ENCODE measurements at regions not wholly inside any gene's neighbourhood (a gene's known extent, or its start where the extent isn't known, plus 50 kb on each side); places are given as distances from the start of the nearest gene placed in this dataset.
A peak's percentile ranks its signal among the peaks of the same experiment; 100 is the strongest.
"Not testable (repeated sequence)": the region's sequence is repeated elsewhere in the genome, so short reads cannot be mapped to it uniquely, and the experiment has no call there.

GRCh38 chr4:181108237-181108636 lies 1135.0 kb upstream of the TENM3 start:
- DNase-seq = no peak

DNA sequence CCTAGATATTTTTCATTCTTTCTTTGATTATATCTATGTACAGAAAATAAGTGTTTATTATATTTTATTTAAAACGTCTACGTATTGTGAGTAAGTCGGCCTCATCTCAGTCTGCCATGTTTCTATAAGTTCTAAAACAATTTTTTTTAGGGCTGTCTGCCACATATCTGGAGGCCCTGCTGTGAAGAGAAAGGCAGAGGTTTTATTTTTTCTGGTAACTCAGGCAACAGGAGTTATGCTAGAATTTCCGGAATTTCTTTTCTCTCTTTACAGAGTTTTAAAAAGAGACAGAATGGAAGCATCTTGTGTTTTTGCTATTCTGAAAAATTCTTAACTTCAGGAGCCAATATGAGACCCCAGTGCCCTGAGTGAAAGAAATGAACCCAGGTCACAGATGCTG lies 1124.0 kb upstream of the TENM3 start:
- no peak for DNase-seq

DNA sequence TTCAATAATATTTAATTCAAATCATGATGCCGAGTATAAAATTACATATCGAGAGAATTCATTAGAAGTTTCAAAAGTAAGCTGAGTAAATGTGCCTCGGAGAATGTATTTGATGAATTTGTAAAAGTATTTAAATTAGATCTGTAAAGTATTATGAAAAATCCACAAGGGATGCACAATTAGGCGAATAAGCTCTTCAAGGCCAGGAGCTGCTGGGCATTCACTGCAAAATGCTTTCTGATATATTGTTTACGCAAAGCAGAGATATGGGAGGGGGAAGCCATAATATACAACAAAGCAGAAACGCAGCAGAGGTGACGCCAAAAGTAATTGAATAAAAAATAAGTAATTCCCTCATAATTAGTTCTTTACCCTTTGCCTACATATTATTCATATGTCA lies 1121.5 kb upstream of the TENM3 start:
- DNase-seq = no peak

GRCh38 chr4:181127171-181127570 lies 1116.0 kb upstream of the TENM3 start:
- DNase-seq = no peak

DNA sequence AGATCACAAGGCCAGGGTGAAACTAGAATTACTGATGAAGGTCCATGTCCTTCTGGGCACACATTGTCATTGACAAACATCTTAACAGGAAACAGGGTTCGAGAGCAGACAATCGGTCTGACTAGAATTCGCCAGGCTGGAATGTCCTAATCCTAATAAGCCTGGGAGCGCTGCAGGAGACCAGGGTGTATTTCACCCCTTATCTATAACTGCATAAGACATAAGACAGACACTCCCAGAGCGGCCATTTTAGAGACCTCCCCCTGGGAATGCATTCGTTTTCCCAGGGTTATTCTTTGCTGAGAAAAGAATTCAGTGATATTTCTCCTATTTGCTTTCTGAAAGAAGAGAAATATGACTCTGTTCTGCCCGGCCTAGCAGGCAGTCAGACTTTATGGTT lies 1112.9 kb upstream of the TENM3 start:
- not testable (repeated sequence) for DNase-seq

GRCh38 chr4:181137351-181137750 lies 1105.9 kb upstream of the TENM3 start:
- DNase-seq = no peak

GRCh38 chr4:181138116-181138515 lies 1105.1 kb upstream of the TENM3 start:
- DNase-seq = no peak

DNA sequence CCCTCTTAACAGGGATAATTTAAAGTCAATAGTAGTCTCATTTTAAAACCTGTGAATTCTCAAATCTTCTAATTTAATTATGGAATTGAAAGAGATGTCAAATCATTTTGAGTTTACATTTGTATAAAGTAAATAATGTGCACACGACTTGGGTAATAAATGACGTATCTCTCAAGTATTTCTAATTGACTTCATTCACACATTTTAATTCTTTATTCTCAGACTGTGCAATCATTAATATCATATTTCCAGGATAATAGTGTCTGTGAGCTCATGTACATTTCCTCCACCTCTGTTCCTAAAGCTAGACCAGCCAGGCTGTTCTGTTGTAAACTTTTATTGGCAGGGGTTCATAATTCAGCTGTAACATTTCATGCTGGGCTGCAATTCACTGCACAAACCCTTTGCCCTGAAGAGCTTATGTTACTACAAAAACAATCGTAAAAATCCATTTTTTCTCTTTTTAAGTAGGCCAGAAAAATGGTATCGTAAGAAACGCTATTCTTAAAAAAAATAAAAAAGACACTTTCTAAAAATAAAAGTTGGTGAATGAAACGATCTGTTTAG lies 1103.1 kb upstream of the TENM3 start:
- no peak for DNase-seq

- DNase-seq = peak; percentile 2
Observed at GRCh38 chr4:181143250-181143854, 1099.8 kb upstream of the TENM3 start.

DNA sequence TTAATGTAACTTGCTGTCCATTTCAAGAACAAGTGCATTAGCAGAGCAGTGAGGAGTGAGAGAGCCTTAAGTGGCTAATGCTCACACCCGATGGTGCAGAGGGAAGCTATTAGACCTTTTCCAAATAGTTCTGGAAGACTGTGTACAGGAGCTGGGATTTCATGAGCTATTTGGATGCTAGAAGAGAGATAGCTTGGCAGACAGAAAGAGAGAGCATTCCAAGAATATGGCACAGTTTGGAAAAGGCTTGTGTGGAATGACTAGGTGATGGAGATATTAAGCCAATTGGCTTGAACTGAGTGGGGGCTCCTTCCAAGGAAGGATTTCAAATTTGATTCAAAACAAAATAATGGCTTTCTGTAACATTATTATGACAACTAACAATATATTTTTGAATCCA lies 1097.2 kb upstream of the TENM3 start:
- DNase-seq = no peak

DNA sequence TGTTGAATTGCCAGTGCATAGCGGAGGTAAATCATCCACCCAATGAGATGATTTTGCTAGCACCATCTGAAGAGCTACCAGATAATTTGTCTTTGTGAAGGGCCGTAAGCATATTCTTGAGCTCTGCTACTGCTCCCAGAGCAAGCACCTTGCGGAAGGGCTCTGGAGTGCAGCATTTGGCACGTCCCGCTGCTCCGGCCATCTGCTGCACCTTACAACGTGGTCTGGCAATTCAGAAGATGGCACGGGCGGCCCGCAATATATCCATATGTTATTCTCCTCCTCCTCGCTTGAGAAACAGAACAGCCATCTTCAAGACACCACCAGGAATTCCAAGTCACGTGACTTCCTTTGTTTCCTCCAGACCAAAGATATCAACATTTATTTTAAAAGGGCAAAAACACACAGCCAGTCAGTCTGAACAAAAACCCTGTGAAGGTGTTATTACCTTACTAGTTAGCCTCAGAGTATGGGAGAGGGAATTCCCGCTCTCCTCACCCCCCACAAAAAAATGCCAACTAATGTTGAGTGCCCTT lies 1095.7 kb upstream of the TENM3 start:
- DNase-seq = no peak

- no peak for DNase-seq
Observed at GRCh38 chr4:181148470-181148869, 1094.7 kb upstream of the TENM3 start.

DNA sequence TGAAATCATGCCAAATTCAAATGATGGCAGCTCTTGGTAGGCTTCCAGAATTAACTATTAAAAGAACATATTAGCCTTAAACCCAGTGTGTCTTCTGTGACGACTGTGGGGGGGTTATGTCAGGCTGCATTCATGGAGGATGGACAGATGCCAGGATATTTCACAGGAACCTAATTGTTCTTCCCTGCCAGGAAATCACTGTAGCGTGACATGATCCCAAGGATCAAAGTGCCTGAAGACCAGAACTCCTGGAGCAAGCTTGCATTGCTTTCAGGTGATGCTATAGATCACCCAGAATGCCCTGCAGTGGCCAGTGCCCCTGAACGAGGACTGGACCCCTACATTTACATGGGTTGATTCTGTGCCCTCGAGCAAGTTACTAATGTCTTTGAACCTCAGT lies 1093.0 kb upstream of the TENM3 start:
- DNase-seq = no peak

- no peak for DNase-seq
Observed at GRCh38 chr4:181151856-181152255, 1091.3 kb upstream of the TENM3 start.

DNA sequence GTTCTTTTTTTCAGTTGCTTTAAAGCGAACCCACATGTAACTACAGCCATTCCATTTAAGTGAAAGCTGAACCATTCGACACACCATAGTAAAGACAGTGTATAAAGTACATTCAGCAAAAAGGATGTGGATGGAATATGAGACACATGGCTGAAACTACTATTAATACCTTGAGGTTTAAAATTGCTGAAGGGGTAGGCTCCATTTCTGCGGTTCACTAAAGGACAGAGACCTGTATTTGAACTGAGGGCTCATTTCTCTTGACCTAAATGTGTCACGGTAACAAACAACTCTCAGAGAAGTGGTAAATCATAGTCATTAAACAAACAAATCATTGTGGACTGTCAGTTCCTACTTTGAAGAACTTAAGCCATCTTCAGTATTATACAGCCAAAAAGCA lies 1085.6 kb upstream of the TENM3 start:
- DNase-seq = no peak

GRCh38 chr4:181158971-181159370 lies 1084.2 kb upstream of the TENM3 start:
- no peak for DNase-seq

DNA sequence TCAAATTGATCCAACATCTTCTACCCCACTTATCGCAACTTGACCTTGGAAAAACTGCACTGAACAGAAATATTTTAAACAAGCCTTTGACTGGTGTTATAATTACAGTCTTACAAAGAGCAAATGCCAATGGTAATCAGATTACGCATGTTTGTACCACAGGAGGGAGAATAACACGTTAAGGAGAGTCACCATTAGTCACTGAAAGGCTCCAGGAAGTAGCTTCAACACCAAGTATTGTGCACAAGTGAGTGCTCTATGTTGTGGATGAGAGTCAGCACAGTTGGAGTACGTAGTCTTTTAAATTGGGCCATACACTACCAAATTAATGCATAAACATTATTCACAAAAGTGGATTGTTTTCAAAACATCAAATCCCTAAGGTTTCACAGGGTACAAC lies 1081.5 kb upstream of the TENM3 start:
- DNase-seq = no peak

DNA sequence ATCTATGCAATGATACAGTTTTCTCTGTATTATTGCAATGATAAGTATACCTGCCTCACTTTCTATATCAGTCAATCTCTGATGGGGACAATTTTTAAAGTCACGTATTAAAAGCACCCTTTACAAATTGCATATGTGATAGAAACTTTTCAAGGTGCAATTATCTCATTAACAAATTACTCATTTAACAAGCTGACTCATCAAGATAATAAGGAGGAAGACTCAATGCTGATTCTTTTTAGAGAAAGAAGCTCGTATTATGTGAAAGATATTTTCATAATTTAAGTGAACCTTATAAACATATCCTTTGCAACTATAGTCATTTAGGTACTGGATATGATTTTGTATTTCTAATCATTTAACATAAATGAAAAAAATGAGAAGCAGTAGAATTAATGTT lies 1080.9 kb upstream of the TENM3 start:
- no peak for DNase-seq

DNA sequence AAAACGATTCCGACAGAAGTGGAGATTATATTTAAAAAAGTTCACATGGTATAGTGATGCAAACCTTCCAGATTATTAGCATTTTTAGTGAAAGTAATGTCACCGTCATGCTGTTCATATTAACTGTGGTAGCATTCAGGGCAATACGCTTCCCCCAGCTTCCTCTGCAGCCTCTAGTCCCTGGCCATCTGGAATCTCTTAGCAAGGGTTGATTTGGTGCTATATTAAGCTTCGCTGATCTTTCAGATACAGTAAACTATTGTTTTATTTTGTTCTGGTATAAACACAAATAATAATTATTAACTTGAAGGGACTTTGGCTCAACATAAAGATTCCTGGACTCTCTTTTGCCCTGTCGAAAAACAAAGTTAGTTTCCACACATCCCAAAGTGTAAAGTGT lies 1080.5 kb upstream of the TENM3 start:
- no peak for DNase-seq

- DNase-seq = no peak
Observed at GRCh38 chr4:181166742-181167399, 1076.3 kb upstream of the TENM3 start.

DNA sequence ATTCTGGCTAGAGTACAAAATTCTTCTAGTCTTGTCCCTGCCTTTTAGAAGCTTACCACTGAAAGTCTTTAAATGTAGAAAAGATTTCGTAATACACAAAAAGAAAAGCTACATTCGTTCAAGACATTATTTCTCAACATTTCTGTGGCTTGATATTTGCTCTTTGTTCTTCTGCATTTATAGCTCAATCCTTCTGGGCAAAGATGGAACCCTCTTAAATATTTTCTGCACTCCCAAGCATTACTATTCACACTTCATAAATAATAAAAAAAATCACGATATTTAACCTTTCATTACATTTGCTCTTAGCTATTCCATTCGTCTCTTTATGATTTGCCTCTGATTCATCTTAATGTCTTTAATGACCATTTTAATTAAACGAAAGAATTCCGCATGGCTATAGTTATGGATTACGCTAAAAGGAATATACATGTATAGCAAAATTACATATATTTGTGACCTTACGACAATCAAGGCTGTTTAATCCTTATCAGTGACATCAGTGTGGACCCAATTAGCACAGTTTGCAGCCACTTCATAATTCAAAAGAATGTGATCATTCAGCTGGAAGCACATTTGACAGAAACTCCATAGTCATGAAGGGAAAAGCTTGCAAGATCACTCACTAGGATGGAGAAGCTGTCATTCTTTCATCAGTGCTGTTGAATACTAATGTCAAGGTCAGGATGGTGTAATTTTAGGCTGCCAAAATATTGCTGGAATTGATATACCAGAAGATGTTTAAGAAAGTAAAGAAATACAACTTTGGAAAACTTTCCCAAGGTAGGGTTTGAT lies 1075.0 kb upstream of the TENM3 start:
- DNase-seq = no peak

GRCh38 chr4:181173046-181173445 lies 1070.2 kb upstream of the TENM3 start:
- no peak for DNase-seq

DNA sequence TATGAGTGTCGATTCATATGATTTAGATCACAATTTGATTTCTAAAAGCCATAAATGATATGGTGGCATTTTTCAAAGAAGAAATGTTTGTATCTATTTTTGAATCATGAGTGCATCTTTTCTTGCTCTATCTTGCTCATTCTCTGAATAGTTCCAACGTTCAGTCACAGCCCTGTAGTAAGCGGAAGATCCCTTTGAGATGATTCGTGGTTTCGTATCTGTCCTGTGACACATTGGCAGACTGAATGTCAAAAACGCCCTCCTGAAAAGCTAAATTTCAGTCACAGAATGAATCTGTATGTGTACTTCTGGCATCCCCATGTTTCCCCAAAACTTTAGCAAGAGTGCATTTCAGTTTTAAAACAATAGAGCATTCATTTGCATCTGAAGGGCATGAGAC lies 1066.9 kb upstream of the TENM3 start:
- DNase-seq = no peak

DNA sequence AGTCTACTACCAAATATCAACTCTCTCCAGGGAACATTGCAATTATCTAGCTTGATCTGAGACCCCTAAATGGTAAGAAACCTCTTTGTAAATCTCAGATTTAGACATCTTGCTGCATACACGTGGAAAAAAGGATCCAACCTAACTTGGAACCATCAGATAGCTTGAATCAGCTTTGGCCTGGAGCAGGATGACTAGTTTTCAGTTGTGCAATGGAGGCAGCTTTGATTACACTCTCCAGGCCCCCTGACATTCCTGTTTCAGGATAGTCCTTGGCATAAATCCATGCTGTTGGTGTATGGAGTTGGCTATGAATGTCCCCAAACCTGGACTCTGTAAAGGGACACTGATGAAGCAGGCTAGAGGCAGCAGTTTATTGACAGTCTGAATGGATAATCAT lies 1061.9 kb upstream of the TENM3 start:
- no peak for DNase-seq

Data from amniotic stem cell (primary cell).